HEK293T (cell line): ENCODE measurements at regions not wholly inside any gene's neighbourhood (a gene's known extent, or its start where the extent isn't known, plus 50 kb on each side); places are given as distances from the start of the nearest gene placed in this dataset.

Experiments
- BHLHE40 ChIP-seq: fragments of 450-650 bp; IDR thresholded peaks from 2 replicates; pipeline ENCODE4 v1.6.1; 2016; ENCODE audit warnings: mild to moderate bottlenecking, moderate library complexity, borderline replicate concordance
- CTBP1 ChIP-seq: fragments of 450-650 bp; IDR thresholded peaks from 2 replicates; pipeline ENCODE4 v1.6.1; 2016; ENCODE audit warnings: borderline replicate concordance
- ELF4 ChIP-seq: fragments of 450-650 bp; IDR thresholded peaks from 2 replicates; pipeline ENCODE4 v1.6.1; 2017; ENCODE audit warnings: antibody characterized with exemption
- FOXA1 ChIP-seq: fragments of 450-650 bp; IDR thresholded peaks from 2 replicates; pipeline ENCODE4 v1.6.1; 2016; ENCODE audit warnings: mild to moderate bottlenecking
- FOXM1 ChIP-seq: fragments of 450-650 bp; IDR thresholded peaks from 2 replicates; pipeline ENCODE4 v1.6.1; 2017; ENCODE audit warnings: mild to moderate bottlenecking, borderline replicate concordance
- HDGF ChIP-seq: fragments of 450-650 bp; IDR thresholded peaks from 2 replicates; pipeline ENCODE4 v1.6.1; 2017; ENCODE audit warnings: antibody characterized with exemption, borderline replicate concordance
- LEF1 ChIP-seq: fragments of 450-650 bp; IDR thresholded peaks from 2 replicates; pipeline ENCODE4 v1.6.1; 2017; ENCODE audit warnings: mild to moderate bottlenecking, borderline replicate concordance
- NFRKB ChIP-seq: fragments of 450-650 bp; IDR thresholded peaks from 2 replicates; pipeline ENCODE4 v1.6.1; 2016; ENCODE audit warnings: mild to moderate bottlenecking, moderate library complexity
- SP1 ChIP-seq: fragments of 450-650 bp; IDR thresholded peaks from 2 replicates; pipeline ENCODE4 v1.6.1; 2017
- SUZ12 ChIP-seq: fragments of 450-650 bp; IDR thresholded peaks from 2 replicates; pipeline ENCODE4 v1.6.1; 2016; ENCODE audit warnings: mild to moderate bottlenecking
- TARDBP ChIP-seq: fragments of 450-650 bp; IDR thresholded peaks from 2 replicates; pipeline ENCODE4 v1.6.1; 2016
- ZNF384 ChIP-seq: fragments of 450-650 bp; IDR thresholded peaks from 2 replicates; pipeline ENCODE4 v1.6.1; 2016

GRCh38 chr3:124157748-124158147 lies 165.8 kb upstream of the ROPN1 start:
- TF ChIP-seq FOXA1 (no peak), ZNF384 (no peak), NFRKB (no peak), FOXM1 (no peak), TARDBP (no peak), ELF4 (no peak), SUZ12 (no peak), HDGF (no peak), SP1 (no peak), BHLHE40 (no peak), CTBP1 (no peak), LEF1 (no peak)
